ENCODE measurements at regions not wholly inside any gene's neighbourhood (a gene's known extent, or its start where the extent isn't known, plus 50 kb on each side); places are given as distances from the start of the nearest gene placed in this dataset.

DNA sequence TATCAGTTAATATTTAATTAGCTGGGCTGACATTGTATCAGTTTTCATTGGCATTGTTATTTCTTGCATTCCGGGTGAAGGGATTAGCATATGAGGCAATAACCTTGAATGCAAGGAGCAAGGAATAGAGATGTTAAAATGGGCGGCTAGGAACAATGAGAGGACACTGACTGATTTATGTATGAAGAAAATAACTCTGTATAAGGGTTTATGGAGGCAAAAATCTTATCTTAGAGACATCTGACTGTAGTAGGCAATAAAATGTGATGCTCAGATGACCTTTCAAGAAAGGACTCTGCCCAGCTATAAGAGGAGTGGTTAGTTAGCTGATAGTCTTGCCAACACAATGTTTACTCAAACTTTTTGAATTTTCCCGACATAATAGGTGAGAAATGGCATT, 158.3 kb downstream of the EFHB start:
- Histone ChIP-seq H3K9ac (ENCODE audit: low read depth in 1 of 2, low read length in 2 of 2) (no peak overlapping the region), H3K4me1 (ENCODE audit: control insufficient read depth in 2 of 2, insufficient read depth in 2 of 2, low read length in 2 of 2) (no peaks in the 10 kb centered on the region), H3K27me3 (ENCODE audit: control insufficient read depth in 2 of 2, insufficient read depth in 2 of 2, low read length in 2 of 2) (no peaks in the 10 kb centered on the region), H3K36me3 (ENCODE audit: control insufficient read depth in 2 of 2, insufficient read depth in 2 of 2, low read length in 2 of 2) (no peaks in the 10 kb centered on the region), H3K9me3 (ENCODE audit: control insufficient read depth in 2 of 2, low read length in 2 of 2) (no peaks in the 10 kb centered on the region), H3K27ac (ENCODE audit: low read depth in 2 of 2, low read length in 2 of 2) (no peak overlapping the region), H3K4me3 (ENCODE audit: low read length in 2 of 2) (no peak overlapping the region)

GRCh38 chr3:19769694-19770093, 164.3 kb downstream of the EFHB start:
- no peak overlapping the region for H3K4me3 ChIP-seq (ENCODE audit: low read length in 2 of 2)
- H3K36me3 ChIP-seq (ENCODE audit: control insufficient read depth in 2 of 2, insufficient read depth in 2 of 2, low read length in 2 of 2) = no peaks in the 10 kb centered on the region
- no peak overlapping the region for H3K27ac ChIP-seq (ENCODE audit: low read depth in 2 of 2, low read length in 2 of 2)
- H3K4me1 ChIP-seq (ENCODE audit: control insufficient read depth in 2 of 2, insufficient read depth in 2 of 2, low read length in 2 of 2) = no peaks in the 10 kb centered on the region
- H3K9ac ChIP-seq (ENCODE audit: low read depth in 1 of 2, low read length in 2 of 2) = no peak overlapping the region
- no peaks in the 10 kb centered on the region for H3K9me3 ChIP-seq (ENCODE audit: control insufficient read depth in 2 of 2, low read length in 2 of 2)
- no peaks in the 10 kb centered on the region for H3K27me3 ChIP-seq (ENCODE audit: control insufficient read depth in 2 of 2, insufficient read depth in 2 of 2, low read length in 2 of 2)

GRCh38 chr3:19765954-19766353, 168.1 kb downstream of the EFHB start:
- Histone ChIP-seq H3K4me3 (ENCODE audit: low read length in 2 of 2) (no peak overlapping the region), H3K27ac (ENCODE audit: low read depth in 2 of 2, low read length in 2 of 2) (no peak overlapping the region), H3K4me1 (ENCODE audit: control insufficient read depth in 2 of 2, insufficient read depth in 2 of 2, low read length in 2 of 2) (no peaks in the 10 kb centered on the region), H3K27me3 (ENCODE audit: control insufficient read depth in 2 of 2, insufficient read depth in 2 of 2, low read length in 2 of 2) (no peaks in the 10 kb centered on the region), H3K36me3 (ENCODE audit: control insufficient read depth in 2 of 2, insufficient read depth in 2 of 2, low read length in 2 of 2) (no peaks in the 10 kb centered on the region), H3K9me3 (ENCODE audit: control insufficient read depth in 2 of 2, low read length in 2 of 2) (no peaks in the 10 kb centered on the region), H3K9ac (ENCODE audit: low read depth in 1 of 2, low read length in 2 of 2) (no peak overlapping the region)

DNA sequence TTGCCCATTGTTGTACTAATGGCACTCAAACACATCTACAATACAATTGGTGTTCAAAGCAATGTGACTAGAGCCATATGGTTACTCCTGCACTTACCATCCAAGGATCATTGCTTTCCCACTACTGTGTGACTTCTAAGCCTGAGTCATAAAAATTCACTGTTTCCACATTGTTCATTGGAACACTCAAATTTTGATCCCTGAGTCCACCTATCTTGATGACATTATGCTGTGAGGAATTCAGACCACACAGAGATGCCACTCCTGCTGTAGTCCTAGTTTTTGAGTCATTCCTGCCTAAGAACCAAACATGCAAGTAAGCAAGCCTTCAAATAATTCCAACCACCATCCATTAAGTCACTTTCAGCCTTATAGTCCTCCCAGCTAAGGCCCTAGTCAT, 176.2 kb downstream of the EFHB start:
- no peaks in the 10 kb centered on the region for H3K27me3 ChIP-seq (ENCODE audit: control insufficient read depth in 2 of 2, insufficient read depth in 2 of 2, low read length in 2 of 2)
- no peaks in the 10 kb centered on the region for H3K9me3 ChIP-seq (ENCODE audit: control insufficient read depth in 2 of 2, low read length in 2 of 2)
- no peak overlapping the region for H3K4me3 ChIP-seq (ENCODE audit: low read length in 2 of 2)
- no peak overlapping the region for H3K27ac ChIP-seq (ENCODE audit: low read depth in 2 of 2, low read length in 2 of 2)
- no peaks in the 10 kb centered on the region for H3K4me1 ChIP-seq (ENCODE audit: control insufficient read depth in 2 of 2, insufficient read depth in 2 of 2, low read length in 2 of 2)
- no peaks in the 10 kb centered on the region for H3K36me3 ChIP-seq (ENCODE audit: control insufficient read depth in 2 of 2, insufficient read depth in 2 of 2, low read length in 2 of 2)
- H3K9ac ChIP-seq (ENCODE audit: low read depth in 1 of 2, low read length in 2 of 2) = no peak overlapping the region

- Histone ChIP-seq H3K27me3 (ENCODE audit: control insufficient read depth in 2 of 2, insufficient read depth in 2 of 2, low read length in 2 of 2) (no peaks in the 10 kb centered on the region), H3K9me3 (ENCODE audit: control insufficient read depth in 2 of 2, low read length in 2 of 2) (no peaks in the 10 kb centered on the region), H3K4me1 (ENCODE audit: control insufficient read depth in 2 of 2, insufficient read depth in 2 of 2, low read length in 2 of 2) (no peaks in the 10 kb centered on the region), H3K9ac (ENCODE audit: low read depth in 1 of 2, low read length in 2 of 2) (no peak overlapping the region), H3K27ac (ENCODE audit: low read depth in 2 of 2, low read length in 2 of 2) (no peak overlapping the region), H3K4me3 (ENCODE audit: low read length in 2 of 2) (no peak overlapping the region), H3K36me3 (ENCODE audit: control insufficient read depth in 2 of 2, insufficient read depth in 2 of 2, low read length in 2 of 2) (no peaks in the 10 kb centered on the region)
These were observed 184.5 kb downstream of the EFHB start for GRCh38 chr3:19749448-19750017.

DNA sequence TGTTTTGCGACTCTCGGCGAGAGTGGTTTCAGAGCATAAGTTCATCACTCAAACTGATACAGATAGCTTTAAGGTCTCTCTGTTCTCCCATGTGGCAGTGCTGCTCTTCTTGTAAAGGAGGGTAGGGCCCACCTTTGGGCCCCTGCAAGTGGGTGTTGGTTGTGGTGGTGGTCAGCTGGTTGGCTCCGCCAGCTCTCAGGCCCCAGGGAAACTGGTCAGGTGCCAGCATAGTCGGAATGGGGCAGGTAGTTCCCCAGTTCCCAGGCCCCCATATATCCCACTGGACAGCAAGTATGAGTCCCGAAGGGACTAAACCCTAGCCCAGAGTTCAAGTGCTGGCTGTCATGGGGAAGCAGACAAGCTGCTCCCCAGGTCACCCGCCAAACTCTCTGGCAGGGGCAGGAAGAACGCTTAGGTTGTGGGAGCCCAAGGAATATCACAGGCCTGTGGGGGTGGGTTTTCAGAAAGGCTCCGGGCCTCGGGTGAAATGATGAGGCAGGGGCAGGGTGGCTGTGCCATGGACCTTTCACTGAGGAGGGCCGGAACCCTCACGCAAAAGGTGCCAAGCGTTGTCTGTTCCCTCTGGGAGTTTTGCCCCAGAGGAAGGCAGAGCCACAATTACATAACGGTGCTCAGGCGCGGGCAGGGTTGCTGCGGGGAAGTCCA, 185.1 kb downstream of the EFHB start:
- Histone ChIP-seq H3K4me3 (ENCODE audit: low read length in 2 of 2) (no peak overlapping the region), H3K27me3 (ENCODE audit: control insufficient read depth in 2 of 2, insufficient read depth in 2 of 2, low read length in 2 of 2) (no peaks in the 10 kb centered on the region), H3K27ac (ENCODE audit: low read depth in 2 of 2, low read length in 2 of 2) (no peak overlapping the region), H3K4me1 (ENCODE audit: control insufficient read depth in 2 of 2, insufficient read depth in 2 of 2, low read length in 2 of 2) (no peaks in the 10 kb centered on the region), H3K36me3 (ENCODE audit: control insufficient read depth in 2 of 2, insufficient read depth in 2 of 2, low read length in 2 of 2) (no peaks in the 10 kb centered on the region), H3K9me3 (ENCODE audit: control insufficient read depth in 2 of 2, low read length in 2 of 2) (no peaks in the 10 kb centered on the region), H3K9ac (ENCODE audit: low read depth in 1 of 2, low read length in 2 of 2) (no peak overlapping the region)

DNA sequence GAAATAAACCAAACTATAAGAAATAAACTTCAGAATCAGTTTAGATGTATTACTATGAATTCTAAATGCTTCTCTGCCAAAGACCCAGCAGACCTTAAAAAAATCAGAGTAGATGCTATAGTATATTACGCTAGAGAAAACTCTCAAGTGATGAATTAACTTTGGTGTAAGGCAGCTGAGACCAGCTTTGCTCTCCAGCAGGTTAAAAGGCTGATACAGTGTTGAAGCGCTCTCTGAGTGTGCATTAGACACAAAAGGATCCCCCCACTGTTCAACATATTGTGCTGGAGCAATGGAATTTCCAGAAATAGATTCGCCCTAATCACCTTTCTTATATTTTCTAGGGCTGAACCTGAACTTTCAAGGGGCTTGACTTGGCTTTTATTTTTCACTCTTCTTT, 190.0 kb downstream of the EFHB start:
- no peak overlapping the region for H3K27ac ChIP-seq (ENCODE audit: low read depth in 2 of 2, low read length in 2 of 2)
- no peak overlapping the region for H3K4me3 ChIP-seq (ENCODE audit: low read length in 2 of 2)
- H3K9ac ChIP-seq (ENCODE audit: low read depth in 1 of 2, low read length in 2 of 2) = no peak overlapping the region
- no peaks in the 10 kb centered on the region for H3K4me1 ChIP-seq (ENCODE audit: control insufficient read depth in 2 of 2, insufficient read depth in 2 of 2, low read length in 2 of 2)
- H3K36me3 ChIP-seq (ENCODE audit: control insufficient read depth in 2 of 2, insufficient read depth in 2 of 2, low read length in 2 of 2) = no peaks in the 10 kb centered on the region
- H3K9me3 ChIP-seq (ENCODE audit: control insufficient read depth in 2 of 2, low read length in 2 of 2) = no peaks in the 10 kb centered on the region
- no peaks in the 10 kb centered on the region for H3K27me3 ChIP-seq (ENCODE audit: control insufficient read depth in 2 of 2, insufficient read depth in 2 of 2, low read length in 2 of 2)

- Histone ChIP-seq H3K27ac (ENCODE audit: low read depth in 2 of 2, low read length in 2 of 2) (no peak overlapping the region), H3K4me1 (ENCODE audit: control insufficient read depth in 2 of 2, insufficient read depth in 2 of 2, low read length in 2 of 2) (no peaks in the 10 kb centered on the region), H3K36me3 (ENCODE audit: control insufficient read depth in 2 of 2, insufficient read depth in 2 of 2, low read length in 2 of 2) (no peaks in the 10 kb centered on the region), H3K9me3 (ENCODE audit: control insufficient read depth in 2 of 2, low read length in 2 of 2) (no peaks in the 10 kb centered on the region), H3K9ac (ENCODE audit: low read depth in 1 of 2, low read length in 2 of 2) (no peak overlapping the region), H3K27me3 (ENCODE audit: control insufficient read depth in 2 of 2, insufficient read depth in 2 of 2, low read length in 2 of 2) (no peaks in the 10 kb centered on the region), H3K4me3 (ENCODE audit: low read length in 2 of 2) (no peak overlapping the region)
These were observed 191.1 kb downstream of the EFHB start for GRCh38 chr3:19742935-19743334.

GRCh38 chr3:19739504-19739903, 194.5 kb downstream of the EFHB start:
- no peak overlapping the region for H3K27ac ChIP-seq (ENCODE audit: low read depth in 2 of 2, low read length in 2 of 2)
- no peaks in the 10 kb centered on the region for H3K36me3 ChIP-seq (ENCODE audit: control insufficient read depth in 2 of 2, insufficient read depth in 2 of 2, low read length in 2 of 2)
- H3K4me3 ChIP-seq (ENCODE audit: low read length in 2 of 2) = no peak overlapping the region
- H3K4me1 ChIP-seq (ENCODE audit: control insufficient read depth in 2 of 2, insufficient read depth in 2 of 2, low read length in 2 of 2) = peaks cover 1 to 4% of the 10 kb centered on the region in 2 donors
- H3K27me3 ChIP-seq (ENCODE audit: control insufficient read depth in 2 of 2, insufficient read depth in 2 of 2, low read length in 2 of 2) = no peaks in the 10 kb centered on the region
- H3K9me3 ChIP-seq (ENCODE audit: control insufficient read depth in 2 of 2, low read length in 2 of 2) = no peaks in the 10 kb centered on the region
- no peak overlapping the region for H3K9ac ChIP-seq (ENCODE audit: low read depth in 1 of 2, low read length in 2 of 2)

- H3K4me3 ChIP-seq (ENCODE audit: low read length in 2 of 2) = no peak overlapping the region
- H3K36me3 ChIP-seq (ENCODE audit: control insufficient read depth in 2 of 2, insufficient read depth in 2 of 2, low read length in 2 of 2) = no peaks in the 10 kb centered on the region
- H3K9ac ChIP-seq (ENCODE audit: low read depth in 1 of 2, low read length in 2 of 2) = no peak overlapping the region
- H3K27me3 ChIP-seq (ENCODE audit: control insufficient read depth in 2 of 2, insufficient read depth in 2 of 2, low read length in 2 of 2) = no peaks in the 10 kb centered on the region
- no peak overlapping the region for H3K27ac ChIP-seq (ENCODE audit: low read depth in 2 of 2, low read length in 2 of 2)
- no peaks in the 10 kb centered on the region for H3K9me3 ChIP-seq (ENCODE audit: control insufficient read depth in 2 of 2, low read length in 2 of 2)
- H3K4me1 ChIP-seq (ENCODE audit: control insufficient read depth in 2 of 2, insufficient read depth in 2 of 2, low read length in 2 of 2) = peaks cover 2 to 6% of the 10 kb centered on the region in 2 donors
These were observed 195.2 kb downstream of the EFHB start for GRCh38 chr3:19738846-19739245.

Measured in mucosa of rectum (tissue), 2 donors.